HG02870 (cell line): ENCODE measurements at regions not wholly inside any gene's neighbourhood (a gene's known extent, or its start where the extent isn't known, plus 50 kb on each side); places are given as distances from the start of the nearest gene placed in this dataset.

Experiments used
- ATAC-seq: cut with Tn5 transposase; IDR thresholded peaks from one replicate; pipeline ENCODE4 v1.9.1; 2021; ENCODE audit warnings: mild to moderate bottlenecking, moderate library complexity; ENCODE audit not compliant: unreplicated experiment

- ATAC-seq = no peak
These were observed 429.3 kb upstream of the NBEA start for GRCh38 chr13:34512817-34513216.

DNA sequence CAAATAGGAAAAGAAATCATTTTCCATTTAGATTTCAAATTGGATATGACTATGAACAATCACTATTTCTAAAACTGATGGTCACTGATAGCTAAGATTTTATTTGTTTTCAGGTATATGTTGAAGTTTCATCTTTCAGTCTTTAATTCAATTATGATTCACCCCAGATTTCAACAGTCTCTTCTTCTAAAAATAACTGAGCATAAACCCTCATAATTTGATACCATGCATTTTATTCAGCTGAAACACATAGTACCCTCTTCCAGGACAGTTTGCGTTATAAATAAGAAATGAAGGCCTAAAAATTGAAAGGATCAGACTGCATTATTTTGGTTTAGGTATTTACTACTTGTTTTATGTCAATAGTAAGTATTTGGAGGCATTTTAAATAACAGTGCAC lies 428.5 kb upstream of the NBEA start:
- no peak for ATAC-seq

- no peak for ATAC-seq
These were observed 426.9 kb upstream of the NBEA start for GRCh38 chr13:34515201-34515600.

GRCh38 chr13:34521171-34521570 lies 420.9 kb upstream of the NBEA start:
- ATAC-seq = no peak

GRCh38 chr13:34522808-34523207 lies 419.3 kb upstream of the NBEA start:
- ATAC-seq = no peak

GRCh38 chr13:34523406-34523805 lies 418.7 kb upstream of the NBEA start:
- no peak for ATAC-seq

GRCh38 chr13:34533941-34534340 lies 408.1 kb upstream of the NBEA start:
- no peak for ATAC-seq

- no peak for ATAC-seq
These were observed 399.7 kb upstream of the NBEA start for GRCh38 chr13:34542321-34542720.

- ATAC-seq = no peak
These were observed 398.2 kb upstream of the NBEA start for GRCh38 chr13:34543836-34544235.

DNA sequence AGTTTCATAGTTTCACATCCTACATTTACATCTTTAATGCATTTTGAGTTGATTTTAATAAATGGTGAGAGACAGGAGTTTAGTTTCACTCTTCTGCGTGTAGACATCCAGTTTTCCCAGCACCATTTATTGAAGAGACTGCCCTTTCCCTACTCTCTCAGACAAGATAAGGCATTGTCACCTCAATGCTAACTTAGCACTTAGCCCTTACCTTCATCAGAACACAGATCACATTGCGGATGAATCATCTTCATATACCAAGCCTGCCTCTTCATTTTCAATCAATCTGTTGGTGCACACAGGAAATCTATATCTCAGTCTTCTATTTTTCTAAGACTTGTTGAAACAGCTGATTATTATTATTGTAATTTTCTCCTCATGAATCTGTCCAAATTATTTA lies 396.6 kb upstream of the NBEA start:
- no peak for ATAC-seq

GRCh38 chr13:34546344-34547250 lies 395.5 kb upstream of the NBEA start:
- ATAC-seq = no peak

DNA sequence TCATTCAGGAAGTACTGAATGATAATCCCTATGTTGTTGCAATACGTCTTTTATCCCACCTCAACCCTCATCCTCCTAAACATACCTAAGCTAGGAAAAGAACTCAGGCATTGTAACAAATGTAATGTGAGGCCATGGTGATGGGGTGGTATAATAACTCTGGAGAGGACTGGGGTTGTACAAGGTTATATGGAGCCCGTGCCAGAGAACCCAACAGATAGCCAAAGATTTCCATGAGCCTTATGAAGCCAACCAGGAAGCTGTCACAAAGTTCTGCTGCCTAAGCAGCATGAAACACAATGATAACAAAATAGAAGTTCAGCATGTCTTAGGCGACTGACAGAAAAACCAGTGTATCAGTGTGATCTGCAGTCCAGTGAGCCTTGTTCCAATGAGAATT lies 394.1 kb upstream of the NBEA start:
- ATAC-seq = no peak

GRCh38 chr13:34553376-34553775 lies 388.7 kb upstream of the NBEA start:
- ATAC-seq = no peak

- ATAC-seq = no peak
These were observed 386.1 kb upstream of the NBEA start for GRCh38 chr13:34555988-34556387.

- no peak for ATAC-seq
These were observed 381.0 kb upstream of the NBEA start for GRCh38 chr13:34561033-34561432.

DNA sequence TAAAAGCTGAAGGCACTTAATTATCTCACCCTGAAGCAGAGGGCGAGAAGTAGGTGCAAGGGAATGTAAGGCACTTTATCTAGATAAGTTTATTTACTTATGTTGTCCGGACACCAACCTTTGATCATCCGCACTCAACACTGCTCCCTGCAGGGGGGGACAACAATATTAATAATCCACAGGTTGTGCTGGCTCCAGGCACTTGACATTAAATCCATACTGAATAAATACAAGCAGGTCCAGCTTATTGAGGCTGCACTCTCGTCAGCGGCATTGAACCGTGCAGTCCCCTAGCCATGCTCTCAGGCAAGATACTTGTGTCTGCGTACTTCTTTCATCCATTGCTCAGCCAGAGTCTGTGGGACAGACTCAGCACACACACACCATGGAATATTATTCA lies 374.5 kb upstream of the NBEA start:
- no peak for ATAC-seq

DNA sequence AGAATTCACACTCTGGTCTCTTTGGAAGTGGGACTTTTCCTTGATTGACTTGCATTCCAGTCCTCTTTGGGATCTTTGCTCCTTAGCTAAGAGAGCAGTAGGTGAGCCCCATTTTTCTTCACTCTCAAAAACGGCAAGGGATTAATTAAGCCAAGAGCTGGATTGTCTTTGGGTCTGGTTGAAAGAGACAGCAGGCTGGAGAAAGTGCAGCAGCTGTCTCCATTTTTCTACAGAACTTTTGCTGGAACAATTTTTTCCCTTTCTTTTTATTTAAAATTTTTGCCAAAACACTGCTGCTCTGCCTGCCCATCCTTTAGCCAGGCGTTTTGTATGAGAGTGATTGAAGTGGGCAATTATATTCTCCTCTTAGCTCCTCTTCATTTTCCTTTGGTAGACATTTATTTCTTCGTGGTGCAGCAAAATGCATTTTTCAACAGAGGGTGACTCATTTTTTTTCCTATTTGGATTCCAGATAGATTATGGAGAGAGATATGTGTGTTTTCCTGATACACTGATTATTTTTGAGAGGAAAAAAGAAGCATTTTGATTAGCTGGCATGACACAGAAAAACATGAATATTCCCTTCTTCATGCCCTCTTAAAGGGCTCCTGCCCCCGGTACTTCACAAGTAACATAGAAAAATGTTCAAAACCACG lies 371.2 kb upstream of the NBEA start:
- ATAC-seq = no peak

DNA sequence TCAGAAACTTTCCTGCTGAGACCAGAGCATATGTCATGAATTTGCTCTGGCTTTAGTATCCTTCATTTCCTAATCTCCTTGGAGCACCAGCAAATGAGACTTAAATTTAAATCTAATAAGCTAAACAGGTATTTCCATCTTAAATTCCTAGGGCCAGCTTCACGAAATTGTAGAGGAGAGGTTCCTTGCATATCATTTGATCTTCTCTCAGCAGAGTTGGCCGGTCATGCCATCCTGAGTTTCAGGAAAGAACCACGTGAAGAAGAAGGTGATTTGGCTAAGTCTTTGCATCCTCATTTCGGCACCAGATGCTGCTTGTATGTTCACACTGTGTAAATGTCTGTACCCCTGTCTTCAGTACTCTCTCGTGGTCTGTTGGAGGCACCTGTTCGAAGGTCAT lies 370.4 kb upstream of the NBEA start:
- no peak for ATAC-seq

DNA sequence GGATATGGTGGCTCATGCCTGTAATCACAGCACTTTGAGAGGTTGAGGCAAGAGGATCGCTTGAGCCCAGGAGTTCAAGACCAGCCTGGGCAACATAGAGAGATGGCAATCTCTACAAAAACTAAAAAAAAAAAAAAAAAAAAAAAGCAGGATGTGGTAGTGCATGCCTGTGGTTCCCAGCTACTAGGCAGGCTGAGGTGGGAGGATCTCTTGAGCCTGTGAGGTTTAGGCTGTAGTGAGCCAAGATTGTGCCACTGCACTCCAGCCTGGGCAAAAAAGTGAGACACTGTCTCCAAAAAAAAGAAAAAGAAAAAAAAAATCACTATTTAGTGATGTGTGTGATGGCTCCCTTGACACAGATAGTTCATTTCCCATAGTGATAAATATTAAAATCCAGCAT lies 365.0 kb upstream of the NBEA start:
- ATAC-seq = no peak

DNA sequence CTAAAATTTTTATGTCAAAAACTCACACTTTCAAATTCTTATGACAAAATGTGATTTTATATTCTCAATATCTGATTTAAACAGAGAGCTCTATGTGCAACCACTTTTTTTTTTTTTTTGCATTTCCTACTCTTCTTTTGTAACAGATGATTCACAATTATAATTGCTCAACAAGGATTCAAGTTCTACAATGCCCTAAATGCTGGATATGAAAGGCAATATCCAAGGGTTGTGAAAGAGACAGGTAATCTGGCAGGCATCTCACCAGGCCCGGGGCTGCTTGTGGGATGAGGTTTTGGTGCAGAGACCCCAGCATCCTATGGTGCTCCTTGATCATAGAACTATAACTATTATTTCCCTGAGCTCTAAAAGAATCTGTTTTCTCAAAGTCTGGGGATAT lies 363.6 kb upstream of the NBEA start:
- no peak for ATAC-seq

GRCh38 chr13:34578917-34579316 lies 363.2 kb upstream of the NBEA start:
- ATAC-seq = no peak

DNA sequence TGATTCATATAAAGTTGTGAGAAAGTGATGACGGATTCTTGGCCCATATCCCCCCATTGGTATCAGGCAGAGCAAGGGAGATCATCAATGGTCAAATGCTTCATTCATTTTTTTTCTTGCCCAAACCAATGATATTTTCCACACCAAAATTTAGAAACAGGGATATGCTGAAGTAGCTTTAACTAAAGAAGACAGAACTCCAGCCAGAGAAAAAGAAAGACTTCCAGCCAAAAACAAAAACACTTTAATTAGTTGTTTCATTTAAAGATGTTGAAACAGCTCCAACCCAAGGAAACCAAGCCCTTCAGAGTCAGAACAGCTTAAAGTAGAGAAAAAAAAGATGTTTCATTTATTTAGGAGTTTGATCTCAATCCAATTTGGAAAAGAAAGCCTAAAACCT lies 358.9 kb upstream of the NBEA start:
- ATAC-seq = no peak
